ENCODE measurements at regions not wholly inside any gene's neighbourhood (a gene's known extent, or its start where the extent isn't known, plus 50 kb on each side); places are given as distances from the start of the nearest gene placed in this dataset.
A peak's percentile ranks its signal among the peaks of the same experiment; 100 is the strongest.

GRCh38 chr15:35743321-35743720 lies 197.4 kb upstream of the DPH6 start (continued):
- no peak for TF ChIP-seq HOXD13 (CRISPR knock-in tag; IDR thresholded peaks at IDR 0.05; ENCODE audit: borderline replicate concordance)
- no peak for TF ChIP-seq ZNF426 (tag by site-specific recombination; IDR thresholded peaks at IDR 0.05)

GRCh38 chr15:35746121-35746520 lies 200.2 kb upstream of the DPH6 start:
- H3K4me1 ChIP-seq (ENCODE audit: control insufficient read depth, insufficient read depth, low read length): no peaks in the 10 kb centered on the region
- no peaks in the 10 kb centered on the region for H3K36me3 ChIP-seq (ENCODE audit: control insufficient read depth in 2 of 2, insufficient read depth in 1 of 2, low read length in 2 of 2)
- no peaks in the 10 kb centered on the region for H3K9me3 ChIP-seq (ENCODE audit: control insufficient read depth, insufficient read depth, low read depth, low read length)
- H3K27ac ChIP-seq (ENCODE audit: extremely low read depth, low read depth, low read length): no peak overlapping the region
- H3K4me3 ChIP-seq (ENCODE audit: low read depth, low read length): no peak overlapping the region
- TF ChIP-seq ZFHX2 (tag by site-specific recombination; conservative IDR thresholded peaks at IDR 0.05) (peak; percentile 76), EGR2 (tag by site-specific recombination; IDR thresholded peaks at IDR 0.05; ENCODE audit: low read depth) (peak; percentile 76), REPIN1 (tag by site-specific recombination; IDR thresholded peaks at IDR 0.05; ENCODE audit: low read depth) (no peak)
- CTCF ChIA-PET: interaction anchor here (1.1 kb wide), 1 partner anchor 12 kb away, joined by 3 read pairs; no protein-coding TSS in a partner anchor
- POLR2A ChIA-PET: no interaction called here

- Histone ChIP-seq H3K36me3 (ENCODE audit: control insufficient read depth in 2 of 2, insufficient read depth in 1 of 2, low read length in 2 of 2) (no peaks in the 10 kb centered on the region), H3K9me3 (ENCODE audit: control insufficient read depth, insufficient read depth, low read depth, low read length) (no peaks in the 10 kb centered on the region), H3K4me3 (ENCODE audit: low read depth, low read length) (no peak overlapping the region), H3K27ac (ENCODE audit: extremely low read depth, low read depth, low read length) (no peak overlapping the region), H3K4me1 (ENCODE audit: control insufficient read depth, insufficient read depth, low read length) (no peaks in the 10 kb centered on the region)
- ChIA-PET POLR2A (no interaction called here), CTCF (no interaction called here)
- TF ChIP-seq ZNF341 (tag by site-specific recombination; IDR thresholded peaks at IDR 0.05; ENCODE audit: low read depth): no peak
- TF ChIP-seq ZNF830 (tag by site-specific recombination; IDR thresholded peaks at IDR 0.05; ENCODE audit: low read depth): no peak
- TF ChIP-seq REST (tag by site-specific recombination; IDR thresholded peaks at IDR 0.05): no peak
- no peak for TF ChIP-seq ZNF2 (tag by site-specific recombination; IDR thresholded peaks at IDR 0.05)
- TF ChIP-seq ZBTB44 (tag by site-specific recombination; IDR thresholded peaks at IDR 0.05): no peak
- TF ChIP-seq ZNF121 (tag by site-specific recombination; IDR thresholded peaks at IDR 0.05): no peak
- TF ChIP-seq ZNF398 (tag by site-specific recombination; IDR thresholded peaks at IDR 0.05): no peak
- TF ChIP-seq PRDM10 (tag by site-specific recombination; IDR thresholded peaks at IDR 0.05): no peak
- TF ChIP-seq ZNF791 (tag by site-specific recombination; IDR thresholded peaks at IDR 0.05): no peak
- no peak for TF ChIP-seq ZBTB8A (tag by site-specific recombination; IDR thresholded peaks at IDR 0.05)
- no peak for TF ChIP-seq ZNF610 (tag by site-specific recombination; IDR thresholded peaks at IDR 0.05; ENCODE audit: borderline replicate concordance)
Observed at GRCh38 chr15:35748105-35748504, 202.1 kb upstream of the DPH6 start.

All from HEK293 (cell line).